CD14-positive monocyte (primary cell): ENCODE measurements at regions not wholly inside any gene's neighbourhood (a gene's known extent, or its start where the extent isn't known, plus 50 kb on each side); places are given as distances from the start of the nearest gene placed in this dataset.
"Not testable (repeated sequence)": the region's sequence is repeated elsewhere in the genome, so short reads cannot be mapped to it uniquely, and the experiment has no call there.

Source experiments
- DNase-seq, 3 donors: peaks; one replicate each; pipeline ENCODE4 v3.0.0-alpha.2; 2011 to 2022
- H2AFZ ChIP-seq: 2 replicates; pipeline ENCODE4 v1.6.0; 2012; ENCODE audit warnings: mild to moderate bottlenecking, low read depth, low read length, inconsistent platforms; ENCODE audit not compliant: insufficient read depth, poor library complexity, severe bottlenecking
- H3K27ac ChIP-seq, 2 donors: 1 replicate in 1 of 2; 2 replicates in 1 of 2; pipeline ENCODE4 v1.5.1; 2012 to 2013; ENCODE audit warnings: low read length in 2 of 2, control low read depth in 1 of 2, inconsistent platforms in 1 of 2, low read depth in 1 of 2, mild to moderate bottlenecking in 1 of 2
- H3K27me3 ChIP-seq, 2 donors: one replicate each; pipeline versions ENCODE4 v1.6.0 to v1.6.1; 2011 to 2013; ENCODE audit warnings: low read length in 2 of 2; ENCODE audit not compliant: control insufficient read depth in 2 of 2, insufficient read depth in 2 of 2
- H3K36me3 ChIP-seq, 2 donors: replicated peaks in 1 of 2; 1 replicate in 1 of 2; 2 replicates in 1 of 2; pipeline versions ENCODE4 v1.5.1 to v1.6.1; 2012 to 2013; ENCODE audit warnings: low read length in 2 of 2, control low read depth in 1 of 2, inconsistent platforms in 1 of 2, mild to moderate bottlenecking in 1 of 2; ENCODE audit not compliant: insufficient read depth in 2 of 2, control insufficient read depth in 1 of 2
- H3K4me1 ChIP-seq, 2 donors: 1 replicate in 1 of 2; 2 replicates in 1 of 2; pipeline versions ENCODE4 v1.5.1 to v1.6.1; 2012 to 2013; ENCODE audit warnings: low read length in 2 of 2, control low read depth in 1 of 2, inconsistent platforms in 1 of 2, mild to moderate bottlenecking in 1 of 2, moderate library complexity in 1 of 2; ENCODE audit not compliant: insufficient read depth in 2 of 2, control insufficient read depth in 1 of 2
- H3K4me2 ChIP-seq: replicated peaks from 2 replicates; pipeline ENCODE3; 2012; ENCODE audit warnings: low read length, moderate library complexity, mild to moderate bottlenecking; ENCODE audit not compliant: poor library complexity, severe bottlenecking; ENCODE audit errors: extremely low read depth
- H3K4me3 ChIP-seq, 3 experiments: fragments of 200-600 bp in 1 of 3; sonication (generic) in 1 of 3; replicated peaks in 1 of 3; 1 replicate in 2 of 3; 2 replicates in 1 of 3; pipeline ENCODE4 v1.5.1; 2011 to 2013; ENCODE audit warnings: low read length in 3 of 3, mild to moderate bottlenecking in 3 of 3, control low read depth in 2 of 3, low read depth in 2 of 3, inconsistent platforms in 1 of 3, moderate library complexity in 1 of 3
- H3K79me2 ChIP-seq: 2 replicates; pipeline ENCODE4 v1.6.0; 2012; ENCODE audit warnings: mild to moderate bottlenecking, control low read depth, inconsistent platforms, low read length, moderate library complexity; ENCODE audit not compliant: insufficient read depth
- H3K9ac ChIP-seq: 2 replicates; pipeline ENCODE4 v1.6.0; 2017; ENCODE audit warnings: low read length, mild to moderate bottlenecking; ENCODE audit not compliant: insufficient read depth, poor library complexity, severe bottlenecking
- H3K9me3 ChIP-seq, 2 donors: replicated peaks in 1 of 2; 1 replicate in 1 of 2; 2 replicates in 1 of 2; pipeline versions ENCODE4 v1.5.1 to v1.6.1; 2012 to 2013; ENCODE audit warnings: low read length in 2 of 2, control low read depth in 1 of 2; ENCODE audit not compliant: control insufficient read depth in 1 of 2, insufficient read depth in 1 of 2
- H4K20me1 ChIP-seq: 2 replicates; pipeline ENCODE4 v1.6.0; 2012; ENCODE audit warnings: mild to moderate bottlenecking, low read length, control low read depth, moderate library complexity; ENCODE audit not compliant: insufficient read depth
- H3K27ac Mint-ChIP-seq, 7 donors: one replicate each; pipeline ENCODE4 v1.8.0; 2020; ENCODE audit warnings: mild to moderate bottlenecking in 7 of 7, mixed read lengths in 7 of 7, moderate library complexity in 6 of 7, inconsistent platforms in 2 of 7
- H3K27me3 Mint-ChIP-seq, 3 donors: one replicate each; pipeline ENCODE4 v1.8.0; 2021 to 2022; ENCODE audit warnings: low read depth in 3 of 3, mild to moderate bottlenecking in 3 of 3, mixed read lengths in 3 of 3, moderate library complexity in 3 of 3, inconsistent platforms in 1 of 3
- H3K36me3 Mint-ChIP-seq, 2 donors: one replicate each; pipeline ENCODE4 v1.8.0; 2020; ENCODE audit warnings: mixed read lengths in 2 of 2, inconsistent platforms in 1 of 2, mild to moderate bottlenecking in 1 of 2
- H3K4me1 Mint-ChIP-seq: one replicate; pipeline ENCODE4 v1.8.0; 2020; ENCODE audit warnings: mild to moderate bottlenecking, mixed read lengths
- H3K4me3 Mint-ChIP-seq, 2 donors: one replicate each; pipeline ENCODE4 v1.8.0; 2020; ENCODE audit warnings: mild to moderate bottlenecking in 2 of 2, mixed read lengths in 2 of 2, moderate library complexity in 1 of 2
- H3K9me3 Mint-ChIP-seq, 7 donors: one replicate each; pipeline ENCODE4 v1.8.0; 2020 to 2022; ENCODE audit warnings: mixed read lengths in 7 of 7, mild to moderate bottlenecking in 6 of 7, moderate library complexity in 6 of 7, inconsistent platforms in 2 of 7
- CTCF ChIP-seq: fragments of 200-600 bp; IDR thresholded peaks from one replicate; pipeline ENCODE4 v1.8.0; 2022; ENCODE audit warnings: antibody characterized with exemption, mild to moderate bottlenecking
- WGBS: methylation state at CpG from one replicate; pipeline ENCODE4 v1.1.5; 2013; ENCODE audit warnings: missing lambda C conversion rate; ENCODE audit not compliant: insufficient coverage; 5-methylcytosine and 5-hydroxymethylcytosine counted together
- intact Hi-C, 2 donors: fragments of 100-400 bp; cut with micrococcal nuclease; formaldehyde crosslinking; loops; one replicate each; pipeline versions ENCODE4 v1.15.0 to v1.15.1; 2023

- no peaks in the 10 kb centered on the region for H3K27me3 ChIP-seq
- no peak overlapping the region for H3K9ac ChIP-seq
- H3K4me1 ChIP-seq = no peaks in the 10 kb centered on the region
- no peak overlapping the region for H2AFZ ChIP-seq
- H3K9me3 ChIP-seq = no peaks in the 10 kb centered on the region
- Mint-ChIP-seq H3K4me3 (no peak overlapping the region), H3K36me3 (peaks cover 38 to 72% of the 10 kb centered on the region in 2 donors), H3K9me3 (no peaks in the 10 kb centered on the region), H3K4me1 (no peaks in the 10 kb centered on the region), H3K27ac (peak overlapping the region in 3 of 7 donors; percentile 34 to 61 (median 44)), H3K27me3 (peaks cover 0 to 3% (median 0%) of the 10 kb centered on the region in 3 donors)
- intact Hi-C loops = no loop called here
- H3K36me3 ChIP-seq = peaks cover 30 to 88% of the 10 kb centered on the region in 2 donors
- TF ChIP-seq CTCF = no peak
- no peak overlapping the region for H3K4me3 ChIP-seq
- no peak overlapping the region for H3K27ac ChIP-seq
- H4K20me1 ChIP-seq = peaks cover 38% of the 10 kb centered on the region
- H3K4me2 ChIP-seq = no peak overlapping the region
- peaks cover 6% of the 10 kb centered on the region for H3K79me2 ChIP-seq
- DNase-seq = no peak
- 86% methylated on average over 11 of the region's 17 CpGs for whole genome bisulfite sequencing
Observed at GRCh38 chr7:66558660-66559465, 69.8 kb upstream of the KCTD7 start.

GRCh38 chr7:66564045-66564444 is 64.6 kb upstream of the KCTD7 start:
- Histone ChIP-seq H3K27me3 (no peaks in the 10 kb centered on the region), H2AFZ (no peak overlapping the region), H3K27ac (no peak overlapping the region), H3K79me2 (peaks cover 28% of the 10 kb centered on the region), H3K4me2 (no peak overlapping the region), H3K9me3 (no peaks in the 10 kb centered on the region), H3K4me3 (no peak overlapping the region), H3K4me1 (no peaks in the 10 kb centered on the region), H4K20me1 (peaks cover 63% of the 10 kb centered on the region), H3K9ac (no peak overlapping the region), H3K36me3 (peaks cover 41 to 96% of the 10 kb centered on the region in 2 donors)
- intact Hi-C loops = loop anchor here in 1 of 2 donors (1.0 kb wide), 1 partner anchor 228 kb away; no protein-coding TSS in a partner anchor
- peaks cover 0 to 3% (median 0%) of the 10 kb centered on the region in 3 donors for H3K27me3 Mint-ChIP-seq
- TF ChIP-seq CTCF = no peak
- peaks cover 53 to 92% of the 10 kb centered on the region in 2 donors for H3K36me3 Mint-ChIP-seq
- no peaks in the 10 kb centered on the region for H3K4me1 Mint-ChIP-seq
- no peak for DNase-seq
- WGBS = 100% methylated on average over 4 of the region's 7 CpGs
- peak overlapping the region in 1 of 7 donors; percentile 1 for H3K27ac Mint-ChIP-seq
- H3K9me3 Mint-ChIP-seq = no peaks in the 10 kb centered on the region
- H3K4me3 Mint-ChIP-seq = no peak overlapping the region

GRCh38 chr7:66570179-66570578 is 58.5 kb upstream of the KCTD7 start:
- peaks cover 21% of the 10 kb centered on the region for H3K79me2 ChIP-seq
- H3K4me3 Mint-ChIP-seq, H3K27me3 ChIP-seq, H3K4me1 ChIP-seq, H3K27me3 Mint-ChIP-seq, H3K9me3 Mint-ChIP-seq, H3K9ac ChIP-seq, H3K4me1 Mint-ChIP-seq, H3K4me2 ChIP-seq, H3K27ac Mint-ChIP-seq, H3K27ac ChIP-seq, intact Hi-C loops, DNase-seq, H3K9me3 ChIP-seq, H2AFZ ChIP-seq, H3K4me3 ChIP-seq: not testable (repeated sequence)
- WGBS = no CpG with 5 or more reads among the region's 1 CpG
- H4K20me1 ChIP-seq = peaks cover 51% of the 10 kb centered on the region
- H3K36me3 ChIP-seq = peaks cover 57 to 100% of the 10 kb centered on the region in 2 donors
- H3K36me3 Mint-ChIP-seq = peaks cover 85 to 96% of the 10 kb centered on the region in 2 donors
